ENCODE measurements at regions not wholly inside any gene's neighbourhood (a gene's known extent, or its start where the extent isn't known, plus 50 kb on each side); places are given as distances from the start of the nearest gene placed in this dataset.
"Not testable (repeated sequence)": the region's sequence is repeated elsewhere in the genome, so short reads cannot be mapped to it uniquely, and the experiment has no call there.

DNA sequence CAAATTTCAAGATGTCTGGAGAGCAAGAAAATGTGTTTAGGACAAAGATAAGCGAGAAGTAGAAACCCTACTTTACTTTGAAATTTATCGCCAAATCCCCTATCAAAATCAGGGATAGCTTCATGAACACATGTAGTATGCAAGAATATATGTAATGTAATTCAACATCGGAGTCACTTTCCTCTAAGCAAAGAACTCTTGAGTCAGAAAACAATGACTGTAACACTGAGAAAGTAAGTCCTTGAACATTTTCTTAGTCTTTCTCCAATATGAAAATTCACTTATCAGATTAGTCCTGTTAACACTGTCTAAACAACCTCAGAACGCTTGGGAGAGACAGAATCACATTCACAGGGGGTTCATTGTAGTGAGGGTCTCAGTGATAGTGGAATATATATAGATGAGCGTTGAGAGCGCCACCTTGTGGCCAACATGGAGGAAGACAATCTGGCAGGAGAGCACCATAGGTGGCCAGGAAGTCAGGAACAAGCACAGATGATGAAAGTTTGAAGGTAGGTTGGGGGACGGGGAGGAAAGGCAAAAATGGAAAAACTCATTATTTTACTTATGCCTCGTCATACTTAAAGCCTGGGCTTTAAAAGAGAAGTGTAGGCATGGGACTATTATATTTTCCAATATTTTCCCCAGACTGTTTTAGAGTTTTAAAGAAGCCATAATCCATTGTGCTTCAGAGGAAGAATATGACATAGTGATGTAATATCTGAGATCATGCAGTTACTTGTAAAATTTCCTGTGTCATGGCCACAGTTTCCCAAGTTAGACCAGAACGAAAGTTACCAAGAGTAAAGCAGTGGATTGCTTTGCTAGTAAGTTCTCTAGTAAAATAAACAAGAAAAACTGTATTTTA, 115.5 kb upstream of the GNAI1 start:
- DNase-seq (ENCODE audit: low read depth, low spot score): peak; percentile 1

- no peak for DNase-seq (ENCODE audit: low read depth, low spot score)
Observed at GRCh38 chr7:80017101-80017698, 117.4 kb upstream of the GNAI1 start.

GRCh38 chr7:80014511-80014910, 120.1 kb upstream of the GNAI1 start:
- DNase-seq (ENCODE audit: low read depth, low spot score): no peak

GRCh38 chr7:80008039-80008438, 126.6 kb upstream of the GNAI1 start:
- no peak for DNase-seq (ENCODE audit: low read depth, low spot score)

DNA sequence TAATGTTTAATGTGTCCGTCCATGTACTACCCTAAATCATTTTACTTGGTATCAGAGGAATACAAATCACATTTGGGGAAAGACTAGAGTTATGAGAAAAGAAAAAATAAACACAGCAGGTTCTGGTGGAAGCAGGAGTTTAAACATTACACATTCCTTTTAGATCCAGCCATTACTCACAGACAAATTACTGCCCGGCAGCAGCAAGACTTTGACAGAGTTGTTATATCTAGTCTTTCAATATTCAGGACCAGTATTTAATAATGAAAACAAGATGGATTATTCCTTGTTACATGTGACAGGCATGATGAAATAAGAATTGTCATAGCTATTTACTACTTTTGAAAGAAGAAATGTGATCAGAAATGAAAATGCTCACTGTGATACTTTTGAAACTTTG, 131.8 kb upstream of the GNAI1 start:
- no peak for DNase-seq (ENCODE audit: low read depth, low spot score)

GRCh38 chr7:79998363-79998762, 136.3 kb upstream of the GNAI1 start:
- no peak for DNase-seq (ENCODE audit: low read depth, low spot score)

- DNase-seq (ENCODE audit: low read depth, low spot score): no peak
Observed at GRCh38 chr7:79997345-79997744, 137.3 kb upstream of the GNAI1 start.

DNA sequence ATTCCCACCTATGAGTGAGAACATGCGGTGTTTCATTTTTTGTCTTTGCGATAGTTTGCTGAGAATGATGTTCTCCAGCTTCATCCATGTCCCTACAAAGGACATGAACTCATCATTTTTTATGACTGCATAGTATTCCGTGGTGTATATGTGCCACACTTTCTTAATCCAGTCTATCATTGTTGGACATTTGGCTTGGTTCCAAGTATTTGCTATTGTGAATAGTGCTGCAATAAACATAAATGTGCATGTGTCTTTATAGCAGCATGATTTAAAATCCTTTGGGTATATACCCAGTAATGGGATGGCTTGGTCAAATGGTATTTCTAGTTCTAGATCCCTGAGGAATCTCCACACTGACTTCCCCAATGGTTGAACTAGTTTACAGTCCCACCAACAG, 138.9 kb upstream of the GNAI1 start:
- DNase-seq (ENCODE audit: low read depth, low spot score): not testable (repeated sequence)

- no peak for DNase-seq (ENCODE audit: low read depth, low spot score)
Observed at GRCh38 chr7:79988653-79989052, 146.0 kb upstream of the GNAI1 start.

DNA sequence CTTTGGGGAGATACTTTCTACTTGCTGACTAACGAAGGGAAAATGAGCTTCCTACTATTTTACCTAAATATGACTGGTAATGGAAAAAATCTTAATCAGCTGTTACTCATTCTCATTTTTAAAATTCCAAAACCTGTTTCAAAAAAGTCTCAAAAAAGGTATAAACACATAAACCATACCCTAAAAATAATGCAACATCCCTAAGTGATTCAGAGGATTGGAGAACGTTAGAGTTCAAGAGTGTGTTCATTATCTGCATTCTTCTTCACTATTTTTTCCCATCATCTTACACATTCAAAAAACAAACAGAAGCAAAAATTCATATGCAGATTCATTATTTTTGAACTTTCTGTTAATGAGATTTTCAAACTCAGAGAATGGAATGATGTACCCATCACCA, 150.4 kb upstream of the GNAI1 start:
- DNase-seq (ENCODE audit: low read depth, low spot score): no peak

GRCh38 chr7:79982141-79982770, 152.4 kb upstream of the GNAI1 start:
- no peak for DNase-seq (ENCODE audit: low read depth, low spot score)

GRCh38 chr7:79980376-79980775, 154.3 kb upstream of the GNAI1 start:
- DNase-seq (ENCODE audit: low read depth, low spot score): no peak

- DNase-seq (ENCODE audit: low read depth, low spot score): no peak
Observed at GRCh38 chr7:79979437-79979836, 155.2 kb upstream of the GNAI1 start.

DNA sequence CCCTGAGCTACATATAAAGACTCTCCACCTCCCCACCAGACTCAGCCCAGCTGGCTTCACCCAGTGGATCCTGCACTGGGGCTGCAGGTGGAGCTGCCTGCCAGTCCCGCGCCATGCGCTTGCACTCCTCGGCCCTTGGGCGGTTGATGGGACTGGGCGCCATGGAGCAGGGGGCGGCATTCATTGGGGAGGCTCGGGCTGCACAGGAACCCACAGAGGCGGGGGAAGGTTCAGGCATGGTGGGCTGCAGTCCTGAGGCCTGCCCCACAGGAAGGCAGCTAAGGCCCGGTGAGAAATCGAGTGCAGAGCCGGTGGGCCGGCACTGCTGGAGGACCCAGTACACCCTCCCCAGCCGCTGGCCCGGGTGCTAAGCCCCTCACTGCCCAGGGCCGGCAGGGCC, 157.2 kb upstream of the GNAI1 start:
- no peak for DNase-seq (ENCODE audit: low read depth, low spot score)

GRCh38 chr7:79976711-79977020, 158.0 kb upstream of the GNAI1 start:
- not testable (repeated sequence) for DNase-seq (ENCODE audit: low read depth, low spot score)

- not testable (repeated sequence) for DNase-seq (ENCODE audit: low read depth, low spot score)
Observed at GRCh38 chr7:79975986-79976710, 158.5 kb upstream of the GNAI1 start.

DNA sequence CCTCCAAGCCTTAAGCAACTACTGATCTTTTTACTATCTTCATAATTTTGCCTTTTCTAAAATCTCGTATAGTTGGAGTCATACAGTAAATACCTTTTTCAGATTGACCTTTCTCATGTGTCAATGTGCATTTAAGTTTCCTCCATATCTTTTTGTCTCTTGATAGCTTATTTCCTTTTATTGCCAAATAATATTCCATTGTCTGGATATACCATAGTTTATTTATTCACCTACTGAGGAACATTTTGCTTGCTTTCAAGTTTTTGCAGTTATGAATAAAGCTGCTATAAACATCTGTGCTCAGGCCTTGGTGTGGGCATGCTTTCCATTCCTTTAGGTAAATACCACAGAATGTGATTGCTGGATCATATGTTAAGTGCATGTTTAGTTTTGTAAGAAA, 161.2 kb upstream of the GNAI1 start:
- DNase-seq (ENCODE audit: low read depth, low spot score): no peak

- no peak for DNase-seq (ENCODE audit: low read depth, low spot score)
Observed at GRCh38 chr7:79971058-79971457, 163.6 kb upstream of the GNAI1 start.

DNA sequence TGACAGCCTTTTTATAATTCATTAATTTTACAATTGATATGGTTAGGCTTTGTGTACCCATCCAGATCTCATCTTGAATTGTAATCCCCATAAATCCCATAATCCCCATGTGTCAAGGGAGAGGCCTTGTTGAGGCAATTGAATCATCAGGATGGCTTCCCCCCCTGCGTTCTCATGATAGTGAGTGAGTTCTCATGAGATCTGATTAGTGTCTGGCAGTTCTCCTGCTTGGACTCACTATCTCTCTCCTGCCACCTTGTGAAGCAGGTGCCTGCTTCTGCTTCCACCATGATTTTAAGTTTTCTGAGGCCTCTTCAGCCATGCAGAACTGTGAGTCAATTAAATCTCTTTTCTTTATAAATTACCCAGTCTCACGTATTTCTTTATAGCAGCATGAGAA, 165.7 kb upstream of the GNAI1 start:
- DNase-seq (ENCODE audit: low read depth, low spot score): no peak

- no peak for DNase-seq (ENCODE audit: low read depth, low spot score)
Observed at GRCh38 chr7:79968077-79968648, 166.5 kb upstream of the GNAI1 start.

DNA sequence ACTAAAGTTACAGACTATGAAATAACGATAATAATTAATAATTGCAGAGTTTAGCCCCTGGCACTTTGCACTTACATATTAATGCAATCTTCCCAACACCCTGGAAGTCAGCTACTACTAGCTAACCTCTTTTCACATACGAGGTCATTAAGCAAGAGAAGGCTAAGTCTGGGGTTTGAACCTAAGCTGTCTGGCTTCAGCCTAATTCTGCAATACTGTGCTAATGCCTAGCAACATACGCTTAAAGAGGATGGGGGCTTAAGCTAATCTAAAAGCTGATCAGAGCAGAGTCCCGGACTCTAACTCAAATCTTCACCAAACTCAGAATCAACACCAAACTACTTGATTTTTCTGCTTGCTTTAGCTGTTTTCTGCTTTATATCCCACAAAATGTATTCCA, 168.7 kb upstream of the GNAI1 start:
- no peak for DNase-seq (ENCODE audit: low read depth, low spot score)

- DNase-seq (ENCODE audit: low read depth, low spot score): no peak
Observed at GRCh38 chr7:79964463-79964862, 170.2 kb upstream of the GNAI1 start.

All from pulmonary artery endothelial cell (primary cell).